HCT116 (cell line): ENCODE measurements at regions not wholly inside any gene's neighbourhood (a gene's known extent, or its start where the extent isn't known, plus 50 kb on each side); places are given as distances from the start of the nearest gene placed in this dataset.

Experiments used
- ATAC-seq: fragments of 200-7000 bp; cut with Tn5 transposase; 2 replicates; pipeline ENCODE4 v1.9.1; 2020; ENCODE audit warnings: mild to moderate bottlenecking, moderate library complexity
- BruUV-seq: library from RNA; stranded (reverse); fragments of 400-500 nt; replicated peaks from 2 replicates; lab custom pipeline; 2021; lab: Mats Ljungman, UMichigan
- CTCF ChIA-PET: fragments of 300-600 bp; sonication (Branson Sonifier 250); formaldehyde crosslinking; loops from one replicate; lab custom pipeline; 2021; ENCODE audit warnings: antibody characterized with exemption; lab: Charles Lee
- POLR2A ChIA-PET: fragments of 300-600, 350-600 bp; sonication (Branson Sonifier 250); formaldehyde crosslinking; loops from one replicate; lab custom pipeline; 2021; ENCODE audit warnings: antibody characterized with exemption; lab: Charles Lee
- RAD21 ChIA-PET, 2 experiments: fragments of 300-600 bp; sonication (Branson Sonifier 250); formaldehyde crosslinking; loops; one replicate each; lab custom pipeline; 2023; ENCODE audit warnings: low total read pairs in 2 of 2; ENCODE audit not compliant: uncharacterized antibody in 2 of 2, unreplicated experiment in 2 of 2, low non-redundant PET in 1 of 2; lab: Charles Lee
- DNase-seq: peaks from one replicate; pipeline ENCODE4 v3.0.0-alpha.2; 2010; ENCODE audit warnings: low read depth, low spot score
- H2AFZ ChIP-seq: fragments of 200-600 bp; shearing (Covaris generic), sonication (generic); 2 replicates; pipeline ENCODE4 v1.6.1; 2017; ENCODE audit warnings: low read depth, mixed run types, mixed read lengths, antibody characterized with exemption, low read length; ENCODE audit not compliant: poor library complexity, severe bottlenecking
- H3K27ac ChIP-seq: 2 replicates; pipeline ENCODE4 v1.5.1; 2012; ENCODE audit warnings: low read depth, low read length
- H3K27me3 ChIP-seq: fragments of 200-600 bp; sonication (generic); 2 replicates; pipeline ENCODE4 v1.6.1; 2016; ENCODE audit warnings: mixed run types, low read length, mixed read lengths; ENCODE audit not compliant: insufficient read depth
- H3K36me3 ChIP-seq, 2 experiments: fragments of 200-500 bp in 1 of 2; fragments of 200-600 bp in 1 of 2; sonication (Bioruptor generic) in 1 of 2; sonication (generic) in 1 of 2; 2 replicates each; pipeline versions ENCODE4 v1.5.1 to v1.6.1; 2014 to 2016; ENCODE audit warnings: low read length in 2 of 2, inconsistent platforms in 1 of 2, mixed read lengths in 1 of 2, mixed run types in 1 of 2; ENCODE audit not compliant: insufficient read depth in 2 of 2, control insufficient read depth in 1 of 2
- H3K4me1 ChIP-seq, 2 experiments: fragments of 200-600 bp in 1 of 2; sonication (generic) in 1 of 2; 2 replicates each; pipeline versions ENCODE4 v1.5.1 to v1.6.1; 2012 to 2017; ENCODE audit warnings: low read length in 2 of 2, inconsistent platforms in 1 of 2, mild to moderate bottlenecking in 1 of 2, mixed read lengths in 1 of 2, mixed run types in 1 of 2, moderate library complexity in 1 of 2; ENCODE audit not compliant: insufficient read depth in 2 of 2, control insufficient read depth in 1 of 2
- H3K4me2 ChIP-seq: fragments of 200-600 bp; sonication (generic); 2 replicates; pipeline ENCODE4 v1.6.1; 2017; ENCODE audit warnings: mixed run types, low read length, mixed read lengths
- H3K4me3 ChIP-seq, 2 experiments: fragments of 200-600 bp in 1 of 2; sonication (generic) in 1 of 2; replicated peaks in 1 of 2; 2 replicates each; pipeline ENCODE4 v1.5.1; 2011 to 2016; ENCODE audit warnings: low read length in 2 of 2, control low read depth in 1 of 2, low read depth in 1 of 2, mild to moderate bottlenecking in 1 of 2, mixed read lengths in 1 of 2, mixed run types in 1 of 2
- H3K79me2 ChIP-seq: fragments of 200-600 bp; sonication (generic); 2 replicates; pipeline ENCODE4 v1.6.1; 2017; ENCODE audit warnings: mild to moderate bottlenecking, mixed run types, low read length, moderate library complexity, mixed read lengths; ENCODE audit not compliant: insufficient read depth
- H3K9ac ChIP-seq: fragments of 200-600 bp; sonication (generic); 2 replicates; pipeline ENCODE4 v1.6.1; 2016; ENCODE audit warnings: low read length, mixed read lengths
- H3K9me2 ChIP-seq: fragments of 200-600 bp; sonication (generic), shearing (Covaris generic); 2 replicates; pipeline ENCODE4 v1.6.1; 2017; ENCODE audit warnings: mixed run types, mild to moderate bottlenecking, moderate library complexity; ENCODE audit not compliant: insufficient read depth
- H3K9me3 ChIP-seq, 2 experiments: fragments of 200-500 bp in 1 of 2; fragments of 200-600 bp in 1 of 2; sonication (Bioruptor generic) in 1 of 2; sonication (generic) in 1 of 2; 2 replicates each; pipeline ENCODE4 v1.6.1; 2014 to 2017; ENCODE audit warnings: low read length in 2 of 2, mixed read lengths in 2 of 2, inconsistent platforms in 1 of 2, low read depth in 1 of 2, mild to moderate bottlenecking in 1 of 2, mixed run types in 1 of 2, moderate library complexity in 1 of 2; ENCODE audit not compliant: control insufficient read depth in 1 of 2, insufficient read depth in 1 of 2
- H4K20me1 ChIP-seq: fragments of 200-600 bp; sonication (generic), shearing (Covaris generic); 2 replicates; pipeline ENCODE4 v1.6.1; 2017; ENCODE audit warnings: mixed run types, mild to moderate bottlenecking, moderate library complexity; ENCODE audit not compliant: insufficient read depth
- ATF3 ChIP-seq: IDR thresholded peaks from 2 replicates; pipeline ENCODE4 v1.6.1; 2012
- CBX3 ChIP-seq: IDR thresholded peaks from 2 replicates; pipeline ENCODE4 v1.6.1; 2012; ENCODE audit warnings: low read depth
- CEBPB ChIP-seq: IDR thresholded peaks from 2 replicates; pipeline ENCODE4 v1.6.1; 2012; ENCODE audit warnings: low read depth
- CTCF ChIP-seq, 3 experiments: fragments of 200-600 bp in 1 of 3; sonication (generic) in 1 of 3; IDR thresholded peaks in 2 of 3; conservative IDR thresholded peaks in 1 of 3; 2 replicates each; pipeline ENCODE4 v1.5.1; 2012 to 2017; ENCODE audit warnings: low read depth in 2 of 3, low read length in 2 of 3, antibody characterized with exemption in 1 of 3, borderline replicate concordance in 1 of 3, control low read depth in 1 of 3, mild to moderate bottlenecking in 1 of 3, mixed read lengths in 1 of 3, mixed run types in 1 of 3, moderate library complexity in 1 of 3; ENCODE audit not compliant: insufficient read depth in 1 of 3
- EGR1 ChIP-seq: IDR thresholded peaks from 2 replicates; pipeline ENCODE4 v1.6.1; 2012; ENCODE audit warnings: low read depth
- ELF1 ChIP-seq: IDR thresholded peaks from 2 replicates; pipeline ENCODE4 v1.6.1; 2012; ENCODE audit warnings: low read depth, borderline replicate concordance
- EZH2 ChIP-seq: fragments of 200-600 bp; sonication (generic); IDR thresholded peaks from 2 replicates; pipeline ENCODE4 v1.6.1; 2017; ENCODE audit warnings: antibody characterized with exemption, mixed run types
- EZH2phosphoT487 ChIP-seq: fragments of 200-600 bp; IDR thresholded peaks from 2 replicates; pipeline ENCODE4 v1.6.1; 2018; ENCODE audit warnings: antibody characterized with exemption, borderline replicate concordance
- FOSL1 ChIP-seq: IDR thresholded peaks from 2 replicates; pipeline ENCODE4 v1.6.1; 2012; ENCODE audit warnings: low read depth
- JUND ChIP-seq: IDR thresholded peaks from 2 replicates; pipeline ENCODE4 v1.6.1; 2012
- MAX ChIP-seq: IDR thresholded peaks from 2 replicates; pipeline ENCODE4 v1.6.1; 2012
- POLR2AphosphoS5 ChIP-seq: IDR thresholded peaks from 2 replicates; pipeline ENCODE4 v1.6.1; 2011; ENCODE audit warnings: mild to moderate bottlenecking, low read depth, low read length, moderate library complexity
- SIN3A ChIP-seq: IDR thresholded peaks from 2 replicates; pipeline ENCODE4 v1.6.1; 2012; ENCODE audit warnings: low read depth
- SP1 ChIP-seq: IDR thresholded peaks from 2 replicates; pipeline ENCODE4 v1.6.1; 2012; ENCODE audit warnings: low read depth
- SRF ChIP-seq: IDR thresholded peaks from 2 replicates; pipeline ENCODE4 v1.6.1; 2012; ENCODE audit warnings: low read depth
- TCF7L2 ChIP-seq: IDR thresholded peaks from 2 replicates; pipeline ENCODE4 v1.7.0; 2011; ENCODE audit warnings: borderline replicate concordance, inconsistent platforms; ENCODE audit not compliant: insufficient read depth, insufficient read length; ENCODE audit errors: extremely low read depth
- YY1 ChIP-seq: IDR thresholded peaks from 2 replicates; pipeline ENCODE4 v1.6.1; 2011; ENCODE audit warnings: low read length, low read depth, moderate library complexity, mild to moderate bottlenecking; ENCODE audit not compliant: insufficient replicate concordance; ENCODE audit errors: extremely low read depth
- ZBTB33 ChIP-seq: IDR thresholded peaks from 2 replicates; pipeline ENCODE4 v1.6.1; 2011; ENCODE audit warnings: mild to moderate bottlenecking, low read length, moderate library complexity; ENCODE audit not compliant: insufficient replicate concordance; ENCODE audit errors: extremely low read depth
- ZFX ChIP-seq: fragments of 450-650 bp; IDR thresholded peaks from 2 replicates; pipeline ENCODE4 v1.6.1; 2017
- ZNF274 ChIP-seq: fragments of 200-500 bp; sonication (Bioruptor generic); IDR thresholded peaks from 2 replicates; pipeline ENCODE4 v1.6.1; 2014; ENCODE audit warnings: mild to moderate bottlenecking, low read depth, low read length, inconsistent platforms
- intact Hi-C: fragments of 100-400 bp; cut with micrococcal nuclease; formaldehyde crosslinking; loops from 2 replicates; pipeline ENCODE4 v1.10.0; 2022

GRCh38 chr14:81955123-81955522 lies 421.5 kb upstream of the SEL1L start:
- no peak for ATAC-seq
- no peak overlapping the region for H3K9ac ChIP-seq
- H3K4me3 ChIP-seq = no peak overlapping the region
- BruUV-seq = no TSS peak
- intact Hi-C loops = no loop called here
- POLR2A ChIA-PET = no interaction called here
- no peak for TF ChIP-seq EGR1
- no peak for TF ChIP-seq CTCF (IDR thresholded peaks at IDR 0.05 in 2 of 3, conservative IDR thresholded peaks at IDR 0.05 in 1 of 3; ENCODE audit: borderline replicate concordance in 1 of 3, insufficient read depth in 1 of 3, low read depth in 2 of 3, low read length in 2 of 3)
- TF ChIP-seq FOSL1 = no peak
- TF ChIP-seq ZFX = no peak
- no peak for TF ChIP-seq EZH2phosphoT487
- no peak for TF ChIP-seq ZNF274
- TF ChIP-seq CBX3 = no peak
- no peak for TF ChIP-seq TCF7L2
- no peak for TF ChIP-seq JUND
- TF ChIP-seq SP1 = no peak
- no peak for TF ChIP-seq MAX
- TF ChIP-seq YY1 = no peak
- TF ChIP-seq CEBPB = no peak
- no peak for TF ChIP-seq ELF1
- TF ChIP-seq SIN3A = no peak
- no peak for TF ChIP-seq EZH2
- no peak for TF ChIP-seq ATF3
- TF ChIP-seq ZBTB33 = no peak
- TF ChIP-seq POLR2AphosphoS5 = no peak
- no peak for TF ChIP-seq SRF
- TF ChIP-seq, all 23 proteins: peak for 0
- H3K9me2 ChIP-seq = no peaks in the 10 kb centered on the region
- DNase-seq = no peak
- no peaks in the 10 kb centered on the region for H3K79me2 ChIP-seq
- no peaks in the 10 kb centered on the region for H4K20me1 ChIP-seq
- H3K9me3 ChIP-seq = peaks cover 0 to 13% of the 10 kb centered on the region in 2 experiments; a peak in 2 of 4 replicates
- ChIA-PET RAD21 (no interaction called here), CTCF (no interaction called here)
- H3K4me1 ChIP-seq = no peaks in the 10 kb centered on the region
- no peak overlapping the region for H3K27ac ChIP-seq
- H3K36me3 ChIP-seq = no peaks in the 10 kb centered on the region
- no peak overlapping the region for H2AFZ ChIP-seq
- H3K4me2 ChIP-seq = no peak overlapping the region
- no peaks in the 10 kb centered on the region for H3K27me3 ChIP-seq
